Loucy (cell line): ENCODE measurements at regions not wholly inside any gene's neighbourhood (a gene's known extent, or its start where the extent isn't known, plus 50 kb on each side); places are given as distances from the start of the nearest gene placed in this dataset.

Source experiments
- H2AFZ ChIP-seq: fragments of 200-600 bp; sonication (generic); 2 replicates; pipeline ENCODE4 v1.6.0; 2016; ENCODE audit warnings: antibody characterized with exemption, mild to moderate bottlenecking, low read length, moderate library complexity
- H3F3A ChIP-seq: fragments of 200-600 bp; 2 replicates; pipeline ENCODE4 v1.6.0; 2016; ENCODE audit warnings: antibody characterized with exemption, low read depth, mild to moderate bottlenecking
- H3K27me3 ChIP-seq: fragments of 200-600 bp; sonication (generic); 2 replicates; pipeline ENCODE4 v1.6.1; 2014; ENCODE audit warnings: low read length, mild to moderate bottlenecking; ENCODE audit not compliant: insufficient read depth, poor library complexity, severe bottlenecking
- H3K36me3 ChIP-seq: fragments of 200-600 bp; sonication (generic); 2 replicates; pipeline ENCODE4 v1.6.1; 2016; ENCODE audit warnings: low read length; ENCODE audit not compliant: insufficient read depth
- H3K4me1 ChIP-seq: fragments of 200-600 bp; sonication (generic); 2 replicates; pipeline ENCODE4 v1.5.1; 2014; ENCODE audit warnings: low read length, mild to moderate bottlenecking; ENCODE audit not compliant: insufficient read depth, poor library complexity, severe bottlenecking
- H3K4me2 ChIP-seq: fragments of 200-600 bp; sonication (generic); 2 replicates; pipeline ENCODE4 v1.6.0; 2014; ENCODE audit warnings: antibody characterized with exemption, low read length, low read depth, mild to moderate bottlenecking; ENCODE audit not compliant: poor library complexity, severe bottlenecking
- H3K4me3 ChIP-seq: fragments of 200-600 bp; sonication (generic); 2 replicates; pipeline ENCODE4 v1.5.1; 2014; ENCODE audit warnings: low read length, mild to moderate bottlenecking, mixed read lengths; ENCODE audit not compliant: poor library complexity, severe bottlenecking
- H3K79me2 ChIP-seq: fragments of 200-600 bp; sonication (generic); 2 replicates; pipeline ENCODE4 v1.6.1; 2014; ENCODE audit warnings: low read length; ENCODE audit not compliant: insufficient read depth
- H3K9ac ChIP-seq: fragments of 200-600 bp; sonication (generic); 2 replicates; pipeline ENCODE4 v1.6.0; 2014; ENCODE audit warnings: mild to moderate bottlenecking, low read depth, low read length, moderate library complexity; ENCODE audit not compliant: poor library complexity, severe bottlenecking
- H3K9me2 ChIP-seq: fragments of 200-600 bp; sonication (generic); replicated peaks from 2 replicates; pipeline ENCODE4 v1.6.1; 2016; ENCODE audit warnings: low read depth, low read length, mixed read lengths
- H3K9me3 ChIP-seq: fragments of 200-600 bp; sonication (generic); 2 replicates; pipeline ENCODE4 v1.6.1; 2014; ENCODE audit warnings: mild to moderate bottlenecking, antibody characterized with exemption, low read length, low read depth; ENCODE audit not compliant: insufficient read depth
- H4K20me1 ChIP-seq: fragments of 200-600 bp; sonication (generic); 2 replicates; pipeline ENCODE4 v1.6.0; 2014; ENCODE audit warnings: antibody characterized with exemption, low read length, mild to moderate bottlenecking; ENCODE audit not compliant: insufficient read depth, poor library complexity, severe bottlenecking
- EZH2phosphoT487 ChIP-seq: fragments of 200-600 bp; IDR thresholded peaks from 2 replicates; pipeline ENCODE4 v1.6.1; 2018; ENCODE audit warnings: antibody characterized with exemption, mild to moderate bottlenecking, moderate library complexity, borderline replicate concordance
- TF ChIP-seq, protein P1 (sequence below): fragments of 200-600 bp; sonication (generic); conservative IDR thresholded peaks from 2 replicates; pipeline ENCODE4 v1.5.1; 2014; ENCODE audit warnings: mild to moderate bottlenecking, antibody characterized with exemption, low read length

DNA sequence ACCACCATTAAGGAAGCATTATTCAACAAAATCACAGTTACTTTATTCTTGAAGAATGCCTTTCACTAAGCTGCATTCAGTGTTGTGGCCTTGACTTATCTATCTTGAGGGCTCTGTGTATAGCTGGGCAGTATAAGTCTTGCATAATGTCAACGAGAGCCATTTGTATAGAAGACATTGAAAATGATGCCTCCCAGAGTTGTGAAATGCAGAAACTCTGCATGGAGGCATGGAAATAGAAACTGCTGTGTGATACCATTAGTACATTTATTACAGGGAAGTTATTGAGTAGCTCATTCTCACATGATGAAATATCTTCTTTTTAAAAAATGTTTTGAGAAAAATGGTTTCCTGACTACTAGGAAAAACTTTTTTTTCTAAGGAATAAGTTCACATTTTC, 111.4 kb upstream of the SNX7 start:
- Histone ChIP-seq H3K9me2 (no peaks in the 10 kb centered on the region), H3K4me3 (no peak overlapping the region), H3F3A (no peaks in the 10 kb centered on the region), H3K4me2 (no peak overlapping the region), H4K20me1 (no peaks in the 10 kb centered on the region), H2AFZ (no peak overlapping the region), H3K79me2 (no peaks in the 10 kb centered on the region), H3K4me1 (no peaks in the 10 kb centered on the region), H3K9me3 (no peaks in the 10 kb centered on the region), H3K36me3 (no peaks in the 10 kb centered on the region), H3K27me3 (no peaks in the 10 kb centered on the region), H3K9ac (no peak overlapping the region)
- TF ChIP-seq EZH2phosphoT487: no peak
- TF ChIP-seq, protein P1, sequence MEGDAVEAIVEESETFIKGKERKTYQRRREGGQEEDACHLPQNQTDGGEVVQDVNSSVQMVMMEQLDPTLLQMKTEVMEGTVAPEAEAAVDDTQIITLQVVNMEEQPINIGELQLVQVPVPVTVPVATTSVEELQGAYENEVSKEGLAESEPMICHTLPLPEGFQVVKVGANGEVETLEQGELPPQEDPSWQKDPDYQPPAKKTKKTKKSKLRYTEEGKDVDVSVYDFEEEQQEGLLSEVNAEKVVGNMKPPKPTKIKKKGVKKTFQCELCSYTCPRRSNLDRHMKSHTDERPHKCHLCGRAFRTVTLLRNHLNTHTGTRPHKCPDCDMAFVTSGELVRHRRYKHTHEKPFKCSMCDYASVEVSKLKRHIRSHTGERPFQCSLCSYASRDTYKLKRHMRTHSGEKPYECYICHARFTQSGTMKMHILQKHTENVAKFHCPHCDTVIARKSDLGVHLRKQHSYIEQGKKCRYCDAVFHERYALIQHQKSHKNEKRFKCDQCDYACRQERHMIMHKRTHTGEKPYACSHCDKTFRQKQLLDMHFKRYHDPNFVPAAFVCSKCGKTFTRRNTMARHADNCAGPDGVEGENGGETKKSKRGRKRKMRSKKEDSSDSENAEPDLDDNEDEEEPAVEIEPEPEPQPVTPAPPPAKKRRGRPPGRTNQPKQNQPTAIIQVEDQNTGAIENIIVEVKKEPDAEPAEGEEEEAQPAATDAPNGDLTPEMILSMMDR: no peak

- Histone ChIP-seq H3K9ac (no peak overlapping the region), H2AFZ (no peak overlapping the region), H3K4me2 (no peak overlapping the region), H3K36me3 (no peaks in the 10 kb centered on the region), H3F3A (no peaks in the 10 kb centered on the region), H3K79me2 (no peaks in the 10 kb centered on the region), H3K4me3 (no peak overlapping the region), H3K9me2 (no peaks in the 10 kb centered on the region), H3K27me3 (no peaks in the 10 kb centered on the region), H3K4me1 (no peaks in the 10 kb centered on the region), H4K20me1 (no peaks in the 10 kb centered on the region), H3K9me3 (no peaks in the 10 kb centered on the region)
- TF ChIP-seq, protein P1: no peak
- no peak for TF ChIP-seq EZH2phosphoT487
Observed at GRCh38 chr1:98546319-98546718, 115.2 kb upstream of the SNX7 start.

DNA sequence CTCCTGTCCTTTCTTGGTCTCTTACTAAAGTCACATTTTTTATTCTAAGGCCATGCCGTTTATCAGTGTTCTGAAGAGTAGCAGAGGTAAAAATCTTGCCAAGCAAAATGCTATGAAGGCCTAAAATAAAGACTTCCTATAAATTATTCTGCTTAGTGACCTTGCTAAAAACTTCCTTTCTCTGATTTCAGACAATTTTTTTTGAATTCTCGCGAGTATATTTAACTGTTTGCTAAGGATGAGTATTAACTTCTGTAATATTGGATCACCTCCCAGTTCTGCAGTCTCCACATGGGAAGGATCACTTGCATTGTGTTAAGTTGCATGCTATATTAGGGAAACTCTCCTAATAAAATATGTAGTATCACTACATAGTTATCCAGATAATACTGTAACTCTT, 123.4 kb upstream of the SNX7 start:
- no peaks in the 10 kb centered on the region for H3F3A ChIP-seq
- no peaks in the 10 kb centered on the region for H4K20me1 ChIP-seq
- no peak overlapping the region for H3K4me2 ChIP-seq
- no peak overlapping the region for H3K4me3 ChIP-seq
- TF ChIP-seq, protein P1: no peak
- TF ChIP-seq EZH2phosphoT487: no peak
- no peaks in the 10 kb centered on the region for H3K9me3 ChIP-seq
- no peaks in the 10 kb centered on the region for H3K9me2 ChIP-seq
- H3K9ac ChIP-seq: no peak overlapping the region
- no peaks in the 10 kb centered on the region for H3K36me3 ChIP-seq
- no peaks in the 10 kb centered on the region for H3K79me2 ChIP-seq
- no peaks in the 10 kb centered on the region for H3K27me3 ChIP-seq
- H3K4me1 ChIP-seq: no peaks in the 10 kb centered on the region
- no peak overlapping the region for H2AFZ ChIP-seq
